HT-29 (cell line): ENCODE measurements at regions not wholly inside any gene's neighbourhood (a gene's known extent, or its start where the extent isn't known, plus 50 kb on each side); places are given as distances from the start of the nearest gene placed in this dataset.
"Not testable (repeated sequence)": the region's sequence is repeated elsewhere in the genome, so short reads cannot be mapped to it uniquely, and the experiment has no call there.

Source experiments
- DNase-seq: peaks from one replicate; pipeline ENCODE4 v3.0.0-alpha.2; 2015; ENCODE audit warnings: low spot score

- DNase-seq = no peak
Observed at GRCh38 chr2:199131876-199132275, 325.9 kb downstream of the SATB2 start.

DNA sequence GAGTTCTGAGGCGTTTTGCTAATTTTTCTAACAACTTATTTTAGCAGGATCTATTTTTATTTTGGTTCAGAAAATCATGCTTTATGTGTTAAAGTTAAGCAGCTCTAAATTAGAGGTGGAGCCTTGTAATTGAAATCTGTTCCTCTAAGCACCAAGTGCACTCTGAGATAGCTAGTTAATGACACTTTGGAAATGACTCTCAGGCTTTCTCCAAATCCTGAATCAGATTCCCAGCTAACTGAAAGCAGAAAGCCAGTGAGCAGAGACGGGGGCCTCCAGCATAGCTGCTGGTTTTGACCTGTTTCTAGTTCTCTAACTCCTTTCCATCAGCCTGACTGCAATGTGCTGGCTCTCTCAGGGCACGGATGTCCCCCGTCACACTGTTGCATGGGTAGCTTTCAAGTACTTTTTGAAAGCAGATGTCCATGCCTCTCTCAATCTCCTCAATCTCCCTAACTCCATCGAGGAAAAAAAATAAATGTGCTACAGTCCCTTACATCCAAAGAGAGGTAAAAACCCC is 326.5 kb downstream of the SATB2 start:
- no peak for DNase-seq

DNA sequence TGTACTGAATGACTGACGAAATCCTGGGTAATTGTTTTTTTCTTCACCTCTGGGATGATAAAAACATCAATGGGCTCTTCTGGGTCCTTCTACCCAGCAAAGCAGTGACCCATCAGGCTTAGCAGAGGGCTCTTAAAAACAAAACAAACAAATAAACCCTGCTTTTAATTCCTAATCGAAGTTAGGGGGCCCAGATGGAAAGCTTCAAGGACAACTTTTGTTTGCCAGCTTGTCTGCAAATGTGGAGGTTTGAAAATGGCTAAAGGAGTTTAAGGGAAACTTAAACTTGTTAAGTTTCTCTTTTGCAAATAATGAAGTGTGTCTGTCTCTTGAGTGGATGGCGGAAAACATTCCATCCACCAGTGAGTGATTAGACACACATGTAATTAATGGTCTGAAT is 327.2 kb downstream of the SATB2 start:
- DNase-seq = no peak

DNA sequence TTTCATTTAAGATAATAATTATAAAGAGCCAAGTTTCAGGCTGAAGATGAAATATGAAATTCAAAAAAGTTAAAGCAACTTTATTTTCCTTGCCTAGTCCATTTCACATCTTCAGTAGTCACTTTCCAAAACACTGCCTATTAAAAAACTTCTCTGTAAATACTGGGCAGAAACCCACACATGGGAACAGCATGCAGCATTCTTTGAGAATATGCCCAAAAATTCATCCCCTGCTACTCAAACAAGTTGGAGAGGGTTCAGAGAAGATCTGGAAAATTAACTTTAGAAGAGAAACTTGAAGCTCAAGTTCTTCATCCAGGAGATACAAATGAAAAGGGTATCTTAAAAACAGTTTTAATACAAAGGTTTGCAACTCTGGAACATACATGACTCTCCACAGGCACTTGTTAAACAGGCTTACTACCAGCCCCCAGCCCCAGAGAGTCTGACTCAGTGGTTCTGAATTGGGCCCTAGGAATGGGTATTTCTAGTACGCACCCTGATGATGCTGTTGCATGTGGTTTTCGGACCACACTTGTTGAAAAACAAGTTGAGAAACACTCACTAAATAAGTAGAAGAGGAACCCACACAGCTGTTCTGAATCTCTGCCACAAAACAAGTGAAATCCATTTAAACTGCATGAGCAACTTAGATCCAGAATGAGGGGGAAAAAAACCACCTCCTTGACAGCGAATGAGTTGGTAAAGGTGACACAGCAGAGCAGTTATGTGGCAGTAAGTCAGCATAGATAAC is 329.1 kb downstream of the SATB2 start:
- DNase-seq = no peak

GRCh38 chr2:199119796-199120195 is 337.9 kb downstream of the SATB2 start:
- no peak for DNase-seq

- no peak for DNase-seq
Observed at GRCh38 chr2:199118673-199119112, 339.0 kb downstream of the SATB2 start.

DNA sequence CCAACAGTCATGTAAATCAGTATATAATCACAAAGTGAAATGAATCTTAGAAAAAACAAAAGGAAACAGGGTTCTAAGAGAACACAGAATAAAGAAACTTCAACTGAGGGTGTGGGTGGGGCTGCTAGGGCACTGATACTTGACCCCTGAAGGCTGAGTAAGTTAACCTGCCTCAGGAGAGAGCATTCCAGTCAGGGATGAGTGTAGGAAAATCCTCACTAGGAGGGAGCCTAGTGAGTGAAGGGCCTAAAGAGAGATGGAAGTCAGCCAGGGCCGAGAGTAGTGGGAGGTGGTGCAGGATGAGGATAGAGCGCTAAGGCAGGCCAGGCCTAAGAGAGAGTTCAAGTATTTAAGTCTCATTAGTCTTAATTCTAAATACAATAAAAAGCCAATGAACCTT is 342.6 kb downstream of the SATB2 start:
- DNase-seq = no peak

DNA sequence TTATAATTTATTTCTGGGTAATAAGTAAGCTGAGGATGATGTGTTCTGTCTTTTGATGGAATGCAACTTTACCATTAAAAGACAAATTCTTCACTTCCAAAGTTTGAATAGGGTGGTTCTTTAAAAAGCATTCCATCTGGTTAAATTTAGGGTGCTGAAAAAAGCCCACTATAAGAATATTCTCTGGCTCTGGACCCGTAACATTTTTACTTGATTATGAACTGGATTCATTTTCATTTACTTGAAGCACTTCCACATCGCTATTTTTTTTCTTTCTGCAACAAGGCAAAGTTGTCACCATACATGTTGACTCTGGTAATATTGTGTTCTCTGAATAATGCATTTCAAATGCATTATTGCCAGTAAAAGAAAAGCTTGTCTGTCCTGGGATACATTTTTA is 344.6 kb downstream of the SATB2 start:
- DNase-seq = no peak

DNA sequence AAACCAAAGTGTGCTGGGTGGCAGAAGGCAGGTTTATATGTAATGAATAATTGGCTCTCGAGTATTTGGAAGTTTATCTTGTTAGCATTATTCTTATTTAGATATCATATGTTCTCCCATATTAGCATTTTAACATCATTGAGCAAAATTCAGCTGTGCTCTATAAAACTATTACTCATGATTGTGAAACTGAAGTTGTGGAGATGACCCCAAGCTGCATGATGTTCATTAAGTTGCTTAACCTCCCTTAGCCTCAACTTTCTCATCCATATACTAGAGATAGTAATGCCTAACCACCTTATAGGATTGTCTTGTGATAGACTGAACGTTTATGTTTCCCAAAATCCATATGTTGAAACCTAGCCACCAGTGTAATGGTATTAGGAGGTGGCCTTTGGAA is 346.3 kb downstream of the SATB2 start:
- DNase-seq = no peak

DNA sequence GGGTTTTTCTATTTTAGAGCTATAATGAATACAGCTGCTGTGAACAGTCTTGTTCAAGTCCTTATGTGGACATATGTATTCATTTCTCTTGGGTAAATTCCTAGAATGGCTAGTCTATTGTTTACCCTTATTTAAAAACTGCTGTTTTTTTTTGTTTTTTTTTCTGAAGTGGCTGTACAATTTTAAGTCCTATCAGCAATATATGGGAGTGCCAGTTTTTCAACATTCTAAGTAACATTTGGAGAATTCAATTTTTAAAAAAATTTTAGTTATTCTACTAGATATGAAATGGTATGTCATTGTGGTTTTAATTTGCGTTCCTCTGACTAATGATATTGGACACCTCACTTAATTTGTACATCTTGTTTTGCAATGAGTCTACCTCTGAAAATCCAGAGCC is 349.7 kb downstream of the SATB2 start:
- no peak for DNase-seq

DNA sequence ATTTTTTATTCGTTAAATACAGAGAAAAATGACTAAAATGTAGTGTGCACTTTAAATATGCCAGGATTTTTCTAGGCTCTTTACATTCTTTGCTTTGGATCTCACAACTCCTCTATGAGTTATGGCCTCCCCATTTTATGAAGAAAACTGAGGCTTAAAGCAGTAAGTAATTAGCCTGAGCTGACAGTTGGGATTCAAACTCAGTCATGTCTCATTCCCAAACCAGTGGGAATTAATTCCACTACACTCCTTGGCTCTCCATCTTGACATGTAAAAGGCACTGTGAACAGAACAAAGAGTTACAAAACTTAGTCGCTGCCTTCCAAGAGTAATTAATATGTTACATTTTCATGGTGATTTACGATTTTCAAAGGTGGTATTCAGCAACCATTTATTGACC is 351.9 kb downstream of the SATB2 start:
- no peak for DNase-seq

GRCh38 chr2:199101487-199101886 is 356.3 kb downstream of the SATB2 start:
- DNase-seq = no peak

DNA sequence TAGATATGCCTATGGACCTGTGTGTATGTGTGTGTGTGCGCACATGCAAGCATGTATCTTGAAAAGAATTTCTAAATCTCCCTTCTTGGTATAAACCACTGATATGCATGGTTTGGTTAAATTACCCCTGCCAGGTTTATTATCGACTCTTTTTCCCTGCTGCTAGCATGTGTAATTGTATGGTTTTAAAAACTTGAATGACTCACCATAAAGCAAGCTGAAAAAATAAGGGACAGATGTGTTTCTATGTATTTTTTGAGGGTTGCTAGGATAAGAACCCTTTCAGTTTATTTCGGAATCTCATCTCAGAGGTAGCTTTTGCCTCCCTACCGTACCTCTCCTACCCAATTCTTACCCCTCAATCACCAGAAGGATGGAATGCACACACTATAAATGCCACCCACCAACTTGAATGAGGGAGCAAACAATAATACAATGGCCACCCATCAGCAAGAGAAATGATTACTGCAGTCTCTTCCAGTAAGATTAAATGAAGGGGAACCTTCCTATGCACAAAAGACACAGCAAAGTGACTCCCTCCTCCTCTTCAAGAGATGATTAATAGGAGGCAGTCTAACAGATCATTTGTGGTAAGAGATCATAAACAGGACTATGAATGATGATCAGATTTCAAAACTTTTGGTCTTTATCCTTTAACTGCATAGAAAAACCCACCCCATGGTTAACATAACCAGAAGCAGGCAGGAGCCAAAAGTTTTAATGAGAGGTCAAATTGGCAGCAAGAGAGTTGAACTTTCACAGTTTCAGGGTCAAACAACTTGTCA is 357.2 kb downstream of the SATB2 start:
- no peak for DNase-seq

DNA sequence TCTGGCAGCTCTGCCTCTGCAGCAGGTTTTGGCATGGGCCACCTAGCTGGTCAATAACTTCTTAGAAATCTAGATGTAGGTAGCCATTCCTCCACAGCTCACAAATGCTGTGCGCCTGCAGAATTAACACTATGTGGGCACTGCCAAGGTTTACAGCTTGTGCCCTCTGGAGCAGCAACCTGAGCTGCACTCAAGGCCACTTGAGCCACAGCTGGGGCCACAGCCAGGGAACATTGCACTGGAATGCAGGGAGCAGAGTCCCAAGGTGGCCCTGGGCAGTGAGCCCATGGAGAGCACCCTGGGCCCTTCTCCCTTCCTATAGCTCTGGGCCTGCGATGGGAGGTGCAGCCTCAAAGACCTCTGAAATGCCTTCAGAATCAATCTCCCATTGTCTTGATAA is 365.3 kb downstream of the SATB2 start:
- DNase-seq = no peak

DNA sequence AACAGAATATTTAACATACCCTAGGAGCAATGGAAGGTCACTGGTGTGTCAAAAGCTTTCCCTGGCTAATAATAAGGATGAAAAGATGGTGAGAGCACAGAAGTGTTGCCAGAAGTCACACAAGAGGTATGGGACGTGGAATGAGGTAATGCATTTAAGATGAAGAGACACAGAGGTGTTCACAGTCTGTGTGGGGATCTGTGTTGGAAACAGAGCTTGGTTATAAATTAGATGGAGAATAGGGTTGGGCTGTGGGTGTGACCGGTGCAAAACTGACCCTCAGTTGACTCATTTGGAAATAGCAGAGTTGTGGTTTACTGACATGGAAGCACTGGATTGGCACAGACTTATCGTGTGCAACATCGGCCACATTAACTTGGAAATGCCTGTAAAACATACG is 372.5 kb downstream of the SATB2 start:
- no peak for DNase-seq

DNA sequence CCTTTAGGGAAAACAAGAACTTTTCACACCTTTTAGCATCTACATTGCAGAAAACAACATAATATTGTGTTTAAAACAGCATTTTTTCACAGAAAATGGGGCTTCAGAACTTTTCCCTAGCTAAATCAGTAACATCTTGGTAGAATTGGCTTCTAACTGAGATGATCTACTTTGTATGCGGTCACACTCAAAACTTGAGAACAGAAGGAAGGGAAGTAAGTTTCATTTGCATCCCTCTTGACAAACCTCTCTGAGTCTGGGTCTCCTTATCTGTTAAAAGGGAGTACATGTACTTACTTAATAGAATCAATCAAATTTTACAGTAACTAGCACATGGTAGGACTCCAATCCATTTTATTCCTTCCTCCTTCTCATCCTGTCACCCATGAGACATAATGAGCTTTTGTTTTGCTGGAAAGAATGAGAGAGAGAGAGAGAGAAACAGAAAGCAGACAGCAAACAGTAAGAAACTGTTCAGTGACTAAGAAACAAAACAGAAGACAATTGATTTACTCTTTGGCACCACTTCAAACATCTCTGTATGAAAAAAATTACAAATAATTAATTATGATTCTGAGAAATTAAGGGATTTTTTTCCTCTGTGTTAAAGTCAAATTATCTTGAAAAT is 387.3 kb downstream of the SATB2 start:
- no peak for DNase-seq

GRCh38 chr2:199064201-199064600 is 393.5 kb downstream of the SATB2 start:
- DNase-seq = no peak

GRCh38 chr2:199057936-199058335 is 399.8 kb downstream of the SATB2 start:
- no peak for DNase-seq

GRCh38 chr2:199055336-199055735 is 402.4 kb downstream of the SATB2 start:
- DNase-seq = no peak

- no peak for DNase-seq
Observed at GRCh38 chr2:199042660-199043379, 414.9 kb downstream of the SATB2 start.

- DNase-seq = no peak
Observed at GRCh38 chr2:199040522-199040921, 417.2 kb downstream of the SATB2 start.

DNA sequence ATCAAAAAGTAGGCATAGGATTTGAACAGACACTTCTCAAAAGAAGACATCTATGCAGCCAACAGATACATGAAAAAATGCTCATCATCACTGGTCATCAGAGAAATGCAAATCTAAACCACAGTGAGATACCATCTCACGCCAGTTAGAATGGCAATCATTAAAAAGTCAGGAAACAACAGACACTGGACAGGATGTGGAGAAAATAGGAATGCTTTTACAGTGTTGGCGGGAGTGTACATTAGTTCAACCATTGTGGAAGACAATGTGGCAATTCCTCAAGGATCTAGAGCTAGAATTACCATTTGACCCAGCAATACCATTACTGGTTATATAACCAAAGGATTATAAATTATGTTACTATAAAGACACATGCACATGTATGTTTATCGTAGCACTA is 424.0 kb downstream of the SATB2 start:
- not testable (repeated sequence) for DNase-seq
